COR-L47 (cell line): ENCODE measurements at regions not wholly inside any gene's neighbourhood (a gene's known extent, or its start where the extent isn't known, plus 50 kb on each side); places are given as distances from the start of the nearest gene placed in this dataset.

Experiments
- DNase-seq: peaks from one replicate; lab custom pipeline; 2025; lab: John Stamatoyannopoulos, UW

DNA sequence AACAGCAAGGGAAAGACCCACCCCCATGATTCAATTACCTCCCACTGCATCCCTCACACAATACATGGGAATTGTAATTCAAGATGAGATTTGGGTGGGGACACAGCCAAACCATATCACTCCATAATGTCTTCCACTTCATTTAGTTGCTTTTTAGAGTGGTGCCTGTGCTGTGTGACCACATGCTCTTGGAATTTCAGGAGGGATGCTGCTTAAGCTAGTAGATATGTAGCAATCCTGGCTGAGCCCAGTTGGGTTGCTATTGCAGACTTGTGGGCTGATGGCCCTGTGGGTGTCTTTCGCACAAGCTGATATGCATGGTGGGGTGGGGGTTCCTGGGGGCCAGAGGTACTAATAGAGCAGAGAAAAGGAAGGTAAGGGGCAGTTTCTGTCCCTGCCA, 160.4 kb upstream of the SYT6 start:
- DNase-seq: no peak

GRCh38 chr1:114310695-114311271, 157.1 kb upstream of the SYT6 start:
- no peak for DNase-seq

DNA sequence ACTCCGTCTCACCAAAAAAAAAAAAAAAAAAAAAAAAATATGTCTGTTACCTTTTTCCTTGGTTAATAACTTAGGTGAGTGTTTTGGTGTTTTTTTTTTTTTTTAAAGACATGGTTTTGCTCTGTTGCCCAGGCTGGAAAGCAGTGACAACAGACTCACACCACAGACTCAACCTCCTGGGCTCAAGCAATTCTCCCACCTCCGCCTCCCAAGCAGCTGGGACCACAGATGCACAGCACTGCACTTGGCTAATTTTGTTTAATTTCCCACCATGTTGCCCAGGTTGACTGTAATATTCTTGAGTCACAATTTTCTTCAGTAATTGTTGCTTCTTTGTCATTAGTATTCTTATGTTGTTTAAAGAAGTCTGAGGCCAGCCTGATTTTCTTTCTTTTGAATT, 149.2 kb upstream of the SYT6 start:
- no peak for DNase-seq

DNA sequence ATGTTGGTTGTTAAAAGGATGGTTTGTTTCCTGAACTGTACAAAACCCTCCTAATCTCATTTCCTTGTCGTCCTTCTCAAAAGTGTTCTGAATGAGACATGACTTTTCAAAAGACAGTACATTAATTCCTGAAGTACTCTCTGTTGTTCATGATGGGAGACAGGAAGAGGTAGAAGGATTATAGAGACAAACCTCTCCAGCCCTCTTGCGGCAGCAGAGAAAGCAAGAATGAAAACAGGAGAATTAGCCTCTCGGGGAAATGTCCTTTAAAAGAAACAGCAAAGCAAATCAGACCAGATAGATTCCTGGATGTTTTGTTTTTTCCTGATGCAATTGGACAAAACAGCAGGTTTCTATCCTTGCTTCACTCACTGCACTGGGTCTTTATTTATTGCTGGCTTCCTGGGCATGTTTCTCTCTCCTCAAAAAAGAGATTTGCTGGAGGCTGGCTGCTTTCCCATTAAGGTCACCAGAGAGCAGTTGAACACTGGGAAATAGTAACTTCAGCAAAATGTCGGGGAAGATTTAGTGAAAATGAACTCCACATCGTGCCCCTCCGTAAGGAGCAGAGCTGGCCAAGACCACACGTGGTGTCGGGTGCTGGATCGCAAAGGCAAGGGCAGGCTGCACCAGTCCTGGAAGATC, 145.8 kb upstream of the SYT6 start:
- DNase-seq: no peak

DNA sequence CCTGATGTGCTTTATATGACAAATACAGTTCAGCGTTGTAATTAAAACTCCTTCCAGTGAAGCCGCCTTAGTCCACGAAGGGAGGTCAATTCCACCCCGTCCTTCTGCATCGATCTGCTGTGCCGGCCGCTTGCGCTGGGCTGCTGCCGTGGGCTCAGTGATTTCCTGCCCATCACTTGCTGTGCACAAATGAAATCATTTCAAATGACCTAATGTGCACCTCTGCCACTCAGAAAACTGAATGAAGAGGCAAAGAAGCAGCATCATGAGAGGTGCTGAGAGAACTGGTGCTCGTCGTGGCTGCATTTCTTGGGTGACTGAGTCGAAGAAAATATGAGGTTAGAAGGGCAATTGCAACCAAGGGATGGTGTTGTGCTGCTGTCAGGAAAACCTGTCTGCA, 144.3 kb upstream of the SYT6 start:
- DNase-seq: no peak

DNA sequence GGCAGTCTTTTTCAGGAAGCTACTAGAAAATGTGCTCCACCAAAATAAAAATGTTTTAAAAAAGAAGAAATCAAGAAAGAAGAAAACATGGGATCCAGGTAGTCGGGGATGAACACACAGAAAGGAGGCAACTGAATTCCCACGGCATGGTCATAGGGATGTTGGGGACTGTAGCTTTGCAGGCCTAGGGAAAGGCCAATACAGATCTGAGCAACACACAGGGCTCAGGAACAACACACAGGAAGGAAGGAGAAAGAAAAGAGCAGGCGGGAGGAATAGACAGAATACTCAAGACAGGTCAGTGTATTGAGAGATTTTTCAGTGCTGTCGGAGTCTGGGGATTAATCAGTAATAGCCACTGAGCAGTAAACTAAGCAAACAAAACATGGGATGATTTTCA, 142.7 kb upstream of the SYT6 start:
- DNase-seq: no peak

DNA sequence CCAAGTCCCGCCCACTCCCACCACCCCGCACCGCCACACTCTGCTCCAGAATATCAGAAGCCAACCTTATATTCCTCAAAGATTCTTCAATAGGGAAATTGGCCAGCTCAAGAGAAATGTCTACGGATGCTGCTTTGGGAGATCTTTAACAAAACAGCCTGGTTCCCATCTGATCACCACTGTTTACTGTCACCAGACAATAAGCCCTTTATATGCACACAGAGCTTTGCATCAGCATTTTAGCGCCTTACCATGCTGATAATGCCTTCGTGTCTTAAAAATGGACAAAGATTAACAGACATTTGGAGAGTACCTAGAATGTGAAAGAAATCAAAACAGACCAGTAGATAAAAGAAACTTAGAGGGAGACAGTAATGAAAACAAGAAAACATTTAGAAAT, 141.7 kb upstream of the SYT6 start:
- DNase-seq: no peak

GRCh38 chr1:114292835-114293234, 139.2 kb upstream of the SYT6 start:
- no peak for DNase-seq

DNA sequence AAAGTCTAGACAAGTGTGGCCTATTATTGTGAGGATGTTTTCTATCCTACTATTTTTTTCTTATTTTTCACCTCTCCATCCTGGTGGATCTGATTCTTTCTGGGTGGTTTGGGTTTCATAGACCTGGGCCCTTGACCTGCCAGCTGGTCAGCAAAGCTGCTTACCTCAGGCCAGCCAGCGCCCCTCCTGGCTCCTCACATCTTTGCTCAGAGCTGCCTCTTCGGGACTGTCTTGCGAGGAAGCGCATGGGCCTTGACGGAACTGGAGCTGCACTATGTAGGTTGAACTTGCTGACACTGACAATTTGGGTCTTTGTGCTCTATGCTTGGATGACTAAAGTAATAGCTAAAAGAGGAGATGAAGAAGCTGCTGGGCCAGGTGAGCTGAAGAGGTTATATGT, 138.5 kb upstream of the SYT6 start:
- DNase-seq: no peak

DNA sequence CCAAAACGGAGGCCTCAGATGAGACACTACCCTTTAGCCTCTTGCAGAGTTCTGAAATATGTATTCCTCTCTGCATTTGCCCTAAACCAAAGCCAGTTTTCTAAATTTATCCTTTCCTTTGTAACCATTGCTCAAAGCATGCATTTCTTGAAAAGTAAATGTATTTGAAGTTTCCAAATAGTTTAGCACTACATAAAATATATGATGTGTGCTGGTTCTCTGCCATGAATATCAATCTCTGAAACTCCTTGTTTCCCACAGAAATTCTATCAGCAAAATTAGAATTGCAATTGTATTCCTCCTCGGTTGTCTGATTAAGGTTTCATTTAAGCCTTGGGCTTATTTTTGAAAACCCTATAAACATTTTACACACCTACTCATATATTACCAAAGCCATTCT, 137.1 kb upstream of the SYT6 start:
- DNase-seq: no peak

DNA sequence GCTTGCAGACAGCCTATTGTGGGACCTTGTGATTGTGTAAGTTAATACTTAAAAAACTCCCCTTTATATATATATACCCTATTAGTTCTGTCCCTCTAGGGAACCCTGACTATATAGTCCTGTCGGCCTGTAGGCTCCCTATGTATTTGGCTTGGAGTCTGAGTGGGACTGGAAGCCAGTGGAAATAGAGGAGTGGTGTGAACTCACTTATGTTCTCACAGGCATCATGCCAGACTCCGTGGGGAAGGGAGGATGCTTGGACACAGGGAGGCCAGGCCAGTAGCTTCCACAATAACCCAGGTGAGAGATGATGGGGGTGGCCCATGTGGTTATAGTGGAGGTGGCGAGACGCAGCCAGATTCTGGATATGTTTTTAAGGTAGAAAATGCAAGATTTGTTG, 136.7 kb upstream of the SYT6 start:
- DNase-seq: no peak

DNA sequence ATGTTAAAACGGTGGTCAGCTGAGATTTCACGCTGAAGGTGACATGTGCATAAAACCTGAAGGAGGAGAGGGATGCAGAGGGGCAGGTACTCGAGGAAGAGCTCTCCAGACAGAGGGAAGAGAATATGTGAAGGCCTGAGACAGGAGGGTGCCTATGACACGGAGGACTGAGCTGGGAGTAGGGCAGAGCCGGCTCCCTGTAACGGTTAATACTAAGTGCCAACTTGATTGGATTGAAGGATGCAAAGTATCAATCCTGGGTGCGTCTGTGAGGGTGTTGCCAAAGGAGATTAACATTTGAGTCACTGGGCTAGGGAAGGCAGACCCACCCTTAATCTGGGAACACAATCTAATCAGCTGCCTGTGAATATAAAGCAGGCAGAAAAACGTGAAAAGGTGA, 136.2 kb upstream of the SYT6 start:
- no peak for DNase-seq

- no peak for DNase-seq
These were observed 135.6 kb upstream of the SYT6 start for GRCh38 chr1:114289306-114289705.

GRCh38 chr1:114286960-114287359, 133.3 kb upstream of the SYT6 start:
- DNase-seq: no peak

GRCh38 chr1:114286179-114286578, 132.5 kb upstream of the SYT6 start:
- no peak for DNase-seq

- peak; percentile 70 for DNase-seq
These were observed 129.2 kb upstream of the SYT6 start for GRCh38 chr1:114282751-114283403.

DNA sequence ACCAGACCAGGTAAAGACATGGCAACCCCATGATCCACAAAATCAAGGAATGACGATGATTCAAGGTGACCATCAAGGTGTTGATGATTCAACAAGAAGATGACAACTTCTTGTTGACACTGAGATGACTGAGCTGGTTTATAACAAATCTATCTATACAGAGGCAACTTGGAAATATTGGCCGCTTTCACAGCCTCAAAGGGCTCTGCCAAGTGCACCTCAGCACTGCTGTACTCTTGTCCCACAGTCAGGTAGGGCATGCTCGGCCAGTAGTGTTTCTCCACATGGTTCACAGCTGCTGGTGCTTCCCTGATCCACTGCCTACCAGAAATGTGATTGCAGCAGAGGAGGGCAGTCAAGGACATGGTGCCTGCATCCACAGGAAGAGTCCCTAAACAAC, 125.2 kb upstream of the SYT6 start:
- no peak for DNase-seq

GRCh38 chr1:114278430-114278829, 124.8 kb upstream of the SYT6 start:
- no peak for DNase-seq

DNA sequence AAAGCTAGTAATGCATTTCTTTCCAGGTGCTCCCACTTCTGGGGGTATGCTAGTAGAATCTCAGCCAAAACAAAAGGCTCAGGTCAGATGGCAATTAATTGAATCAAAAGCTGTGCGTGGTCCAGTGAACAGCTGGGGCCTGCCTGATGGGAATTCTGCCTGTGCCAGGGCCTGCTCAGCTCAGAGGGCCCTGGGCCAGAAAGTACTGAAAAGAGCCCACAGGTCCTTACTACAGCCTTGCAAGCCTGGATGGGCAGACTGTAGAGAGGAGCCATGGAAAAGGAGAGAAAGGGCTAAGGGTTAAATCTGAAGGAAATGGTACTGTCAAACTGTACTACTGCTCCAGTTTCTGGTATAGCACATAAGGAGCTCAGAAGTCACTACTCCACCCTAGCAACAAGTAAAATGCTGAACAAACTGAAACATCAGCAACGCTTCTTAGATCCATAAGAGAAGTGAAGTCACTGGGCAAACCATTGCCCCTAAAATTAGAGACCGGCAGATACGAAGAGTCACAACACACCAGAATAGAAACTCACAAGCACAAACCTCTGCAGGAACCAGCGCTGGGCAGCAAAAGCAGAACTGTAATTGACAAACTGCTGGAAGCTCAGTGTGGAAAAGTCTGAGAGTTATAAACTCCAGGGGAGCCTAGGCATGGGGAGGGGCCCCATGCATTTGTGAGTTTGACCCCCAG, 121.1 kb upstream of the SYT6 start:
- no peak for DNase-seq

GRCh38 chr1:114272593-114272992, 118.9 kb upstream of the SYT6 start:
- DNase-seq: no peak

DNA sequence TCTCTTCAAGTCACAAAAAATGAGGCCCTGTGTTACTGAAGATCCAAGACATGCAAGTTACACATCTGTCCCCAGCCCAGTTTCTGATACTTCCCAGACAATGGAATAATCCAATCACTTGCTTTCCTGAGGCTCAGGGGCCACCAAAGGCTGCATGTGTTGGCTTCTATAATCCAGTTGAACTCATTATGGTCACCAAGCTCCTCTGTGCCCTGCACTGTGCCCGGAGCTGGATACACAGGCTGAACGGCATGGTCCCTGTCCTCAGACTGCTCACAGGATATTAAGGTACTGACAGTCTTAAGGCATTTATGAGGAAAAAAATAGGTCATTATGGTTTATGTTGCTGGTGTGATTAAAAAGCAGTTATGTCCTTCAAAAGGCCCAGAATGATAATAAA, 117.0 kb upstream of the SYT6 start:
- no peak for DNase-seq

GRCh38 chr1:114270282-114270681, 116.6 kb upstream of the SYT6 start:
- DNase-seq: no peak

GRCh38 chr1:114269539-114269938, 115.9 kb upstream of the SYT6 start:
- no peak for DNase-seq
